ENCODE measurements at regions not wholly inside any gene's neighbourhood (a gene's known extent, or its start where the extent isn't known, plus 50 kb on each side); places are given as distances from the start of the nearest gene placed in this dataset.

DNA sequence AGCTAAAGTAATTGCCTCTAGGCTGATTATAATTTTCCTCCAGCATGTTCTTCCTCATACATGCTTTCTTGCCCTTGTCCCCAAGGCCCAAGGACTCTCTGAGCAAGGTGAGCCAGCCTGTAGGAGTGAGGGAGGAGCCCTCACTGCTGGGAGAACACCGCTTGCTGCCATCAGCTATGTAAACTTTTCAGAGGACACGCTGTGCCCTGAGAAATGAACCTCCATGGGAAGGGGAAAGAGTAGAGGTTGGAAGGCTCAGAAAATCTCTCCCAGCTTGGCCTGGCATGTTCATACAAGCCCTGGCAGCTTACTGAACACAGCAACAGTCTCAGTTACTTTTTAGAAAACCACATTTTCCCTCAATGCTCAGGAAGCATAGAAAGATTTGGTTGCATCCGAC is 103.0 kb upstream of the SLC24A5 start:
- Histone ChIP-seq H3K4me2 (ENCODE audit: low read depth, low read length, poor library complexity, severe bottlenecking) (no peak overlapping the region), H3K9me3 (ENCODE audit: insufficient read depth, low read length) (no peaks in the 10 kb centered on the region), H2AFZ (ENCODE audit: low read depth, low read length, severe bottlenecking) (no peak overlapping the region), H3K27me3 (ENCODE audit: low read length) (no peaks in the 10 kb centered on the region), H3K9me2 (replicated peaks; ENCODE audit: insufficient read depth, low read length) (no peaks in the 10 kb centered on the region), H4K20me1 (ENCODE audit: low read depth, low read length) (no peaks in the 10 kb centered on the region), H3K36me3 (ENCODE audit: low read length) (no peaks in the 10 kb centered on the region), H3K4me3 (ENCODE audit: insufficient read depth, low read length, poor library complexity, severe bottlenecking) (no peak overlapping the region), H3K79me2 (ENCODE audit: insufficient read depth, low read length) (no peaks in the 10 kb centered on the region), H3K9ac (ENCODE audit: low read length) (no peak overlapping the region), H3K27ac (ENCODE audit: low read depth, low read length) (no peak overlapping the region), H3F3A (ENCODE audit: insufficient read depth) (no peaks in the 10 kb centered on the region)
- TF ChIP-seq EZH2phosphoT487 (conservative IDR thresholded peaks at IDR 0.05; ENCODE audit: low read length), result no peak
- TF ChIP-seq, protein P1, sequence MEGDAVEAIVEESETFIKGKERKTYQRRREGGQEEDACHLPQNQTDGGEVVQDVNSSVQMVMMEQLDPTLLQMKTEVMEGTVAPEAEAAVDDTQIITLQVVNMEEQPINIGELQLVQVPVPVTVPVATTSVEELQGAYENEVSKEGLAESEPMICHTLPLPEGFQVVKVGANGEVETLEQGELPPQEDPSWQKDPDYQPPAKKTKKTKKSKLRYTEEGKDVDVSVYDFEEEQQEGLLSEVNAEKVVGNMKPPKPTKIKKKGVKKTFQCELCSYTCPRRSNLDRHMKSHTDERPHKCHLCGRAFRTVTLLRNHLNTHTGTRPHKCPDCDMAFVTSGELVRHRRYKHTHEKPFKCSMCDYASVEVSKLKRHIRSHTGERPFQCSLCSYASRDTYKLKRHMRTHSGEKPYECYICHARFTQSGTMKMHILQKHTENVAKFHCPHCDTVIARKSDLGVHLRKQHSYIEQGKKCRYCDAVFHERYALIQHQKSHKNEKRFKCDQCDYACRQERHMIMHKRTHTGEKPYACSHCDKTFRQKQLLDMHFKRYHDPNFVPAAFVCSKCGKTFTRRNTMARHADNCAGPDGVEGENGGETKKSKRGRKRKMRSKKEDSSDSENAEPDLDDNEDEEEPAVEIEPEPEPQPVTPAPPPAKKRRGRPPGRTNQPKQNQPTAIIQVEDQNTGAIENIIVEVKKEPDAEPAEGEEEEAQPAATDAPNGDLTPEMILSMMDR (IDR thresholded peaks at IDR 0.05; ENCODE audit: insufficient read depth, low read length, poor library complexity, severe bottlenecking), result no peak

DNA sequence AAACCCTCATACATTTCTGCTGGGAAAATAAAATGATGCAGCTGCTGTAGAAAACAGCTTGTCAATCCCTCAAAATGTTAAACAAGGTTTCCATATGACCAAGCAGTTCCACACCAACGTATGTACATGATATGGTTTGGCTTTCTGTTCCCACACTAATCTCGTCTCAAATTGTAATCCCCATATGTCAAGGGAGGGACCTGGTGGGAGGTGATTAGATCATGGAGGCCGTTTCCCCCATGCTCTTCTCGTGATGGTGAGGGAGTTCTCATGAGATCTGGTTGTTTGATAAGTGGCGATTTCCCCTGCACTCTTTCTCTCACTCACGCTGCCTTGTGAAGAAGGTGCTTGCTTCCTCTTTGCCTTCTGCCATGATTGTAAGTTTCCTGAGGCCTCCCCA is 100.6 kb upstream of the SLC24A5 start:
- Histone ChIP-seq H3K27ac (ENCODE audit: low read depth, low read length) (no peak overlapping the region), H3F3A (ENCODE audit: insufficient read depth) (no peaks in the 10 kb centered on the region), H3K27me3 (ENCODE audit: low read length) (no peaks in the 10 kb centered on the region)

DNA sequence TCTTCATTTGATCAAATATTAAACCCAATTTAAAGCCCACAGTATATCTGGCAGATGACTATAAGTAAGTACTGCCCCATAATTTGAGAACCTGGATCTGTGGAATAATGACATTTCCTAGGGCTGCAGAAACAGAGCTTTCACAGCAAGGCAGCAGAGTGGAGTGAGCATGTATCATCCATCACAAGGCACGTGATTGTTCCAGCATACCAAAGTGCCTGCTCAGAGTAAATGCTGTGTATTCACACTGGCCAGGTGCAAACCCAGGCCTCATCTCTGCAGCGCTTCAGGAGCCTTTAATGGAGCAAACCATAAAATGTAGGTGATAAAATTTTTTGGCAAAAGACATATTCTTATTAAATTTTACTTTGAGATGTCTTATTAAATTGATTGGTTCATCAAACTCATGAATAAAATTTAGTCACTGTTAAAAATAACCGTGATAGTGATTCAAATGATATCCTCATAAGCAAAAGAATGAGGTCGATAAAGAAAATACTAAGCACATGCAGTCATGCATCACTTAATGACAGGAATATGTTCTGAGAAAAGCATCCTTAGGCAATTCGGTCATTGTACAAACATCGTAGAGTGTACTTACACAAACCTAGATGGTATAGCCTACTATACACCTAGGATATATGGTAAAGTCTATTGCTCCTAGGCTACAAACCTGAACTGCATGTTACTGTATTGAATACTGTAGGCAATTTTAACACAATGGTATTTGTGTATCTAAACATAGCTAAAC is 99.3 kb upstream of the SLC24A5 start:
- no peak overlapping the region for H3K27ac ChIP-seq (ENCODE audit: low read depth, low read length)
- H3F3A ChIP-seq (ENCODE audit: insufficient read depth), result no peaks in the 10 kb centered on the region
- no peak overlapping the region for H2AFZ ChIP-seq (ENCODE audit: low read depth, low read length, severe bottlenecking)
- H3K36me3 ChIP-seq (ENCODE audit: low read length), result no peaks in the 10 kb centered on the region
- no peak overlapping the region for H3K9ac ChIP-seq (ENCODE audit: low read length)
- no peaks in the 10 kb centered on the region for H3K9me2 ChIP-seq (replicated peaks; ENCODE audit: insufficient read depth, low read length)
- H4K20me1 ChIP-seq (ENCODE audit: low read depth, low read length), result no peaks in the 10 kb centered on the region
- H3K27me3 ChIP-seq (ENCODE audit: low read length), result no peaks in the 10 kb centered on the region
- H3K79me2 ChIP-seq (ENCODE audit: insufficient read depth, low read length), result no peaks in the 10 kb centered on the region
- H3K9me3 ChIP-seq (ENCODE audit: insufficient read depth, low read length), result no peaks in the 10 kb centered on the region
- no peak overlapping the region for H3K4me3 ChIP-seq (ENCODE audit: insufficient read depth, low read length, poor library complexity, severe bottlenecking)
- TF ChIP-seq, protein P1 (IDR thresholded peaks at IDR 0.05; ENCODE audit: insufficient read depth, low read length, poor library complexity, severe bottlenecking), result no peak
- TF ChIP-seq EZH2phosphoT487 (conservative IDR thresholded peaks at IDR 0.05; ENCODE audit: low read length), result no peak
- no peak overlapping the region for H3K4me2 ChIP-seq (ENCODE audit: low read depth, low read length, poor library complexity, severe bottlenecking)

More for the DNA sequence above, 100.6 kb upstream of the SLC24A5 start:
- Histone ChIP-seq H3K79me2 (ENCODE audit: insufficient read depth, low read length) (no peaks in the 10 kb centered on the region), H3K9me3 (ENCODE audit: insufficient read depth, low read length) (no peaks in the 10 kb centered on the region), H3K4me3 (ENCODE audit: insufficient read depth, low read length, poor library complexity, severe bottlenecking) (no peak overlapping the region), H3K9me2 (replicated peaks; ENCODE audit: insufficient read depth, low read length) (no peaks in the 10 kb centered on the region), H3K9ac (ENCODE audit: low read length) (no peak overlapping the region), H3K4me2 (ENCODE audit: low read depth, low read length, poor library complexity, severe bottlenecking) (no peak overlapping the region), H3K36me3 (ENCODE audit: low read length) (no peaks in the 10 kb centered on the region), H2AFZ (ENCODE audit: low read depth, low read length, severe bottlenecking) (no peak overlapping the region), H4K20me1 (ENCODE audit: low read depth, low read length) (no peaks in the 10 kb centered on the region)
- TF ChIP-seq, protein P1 (IDR thresholded peaks at IDR 0.05; ENCODE audit: insufficient read depth, low read length, poor library complexity, severe bottlenecking), result no peak
- TF ChIP-seq EZH2phosphoT487 (conservative IDR thresholded peaks at IDR 0.05; ENCODE audit: low read length), result no peak
